IPS DF 4.7 (cell line): ENCODE measurements at regions not wholly inside any gene's neighbourhood (a gene's known extent, or its start where the extent isn't known, plus 50 kb on each side); places are given as distances from the start of the nearest gene placed in this dataset.
A peak's percentile ranks its signal among the peaks of the same experiment; 100 is the strongest.

Experiments used
- DNase-seq: peaks from one replicate; pipeline ENCODE4 v3.0.0-alpha.2; 2013; ENCODE audit warnings: low spot score; ENCODE audit errors: extremely low read depth

GRCh38 chr6:168968801-168969200 is 284.8 kb downstream of the THBS2 start:
- no peak for DNase-seq

GRCh38 chr6:168968228-168968627 is 285.4 kb downstream of the THBS2 start:
- no peak for DNase-seq

- no peak for DNase-seq
Observed at GRCh38 chr6:168967281-168967925, 286.2 kb downstream of the THBS2 start.

GRCh38 chr6:168964138-168964835 is 289.4 kb downstream of the THBS2 start:
- no peak for DNase-seq

- no peak for DNase-seq
Observed at GRCh38 chr6:168962886-168963285, 290.8 kb downstream of the THBS2 start.

- DNase-seq = no peak
Observed at GRCh38 chr6:168961264-168961656, 292.4 kb downstream of the THBS2 start.

- DNase-seq = no peak
Observed at GRCh38 chr6:168960551-168961263, 292.9 kb downstream of the THBS2 start.

GRCh38 chr6:168959696-168960095 is 293.9 kb downstream of the THBS2 start:
- DNase-seq = no peak

GRCh38 chr6:168956884-168957730 is 296.5 kb downstream of the THBS2 start:
- DNase-seq = peak; percentile 60

- no peak for DNase-seq
Observed at GRCh38 chr6:168956141-168956838, 297.4 kb downstream of the THBS2 start.

GRCh38 chr6:168953461-168953860 is 300.2 kb downstream of the THBS2 start:
- no peak for DNase-seq

- DNase-seq = no peak
Observed at GRCh38 chr6:168951217-168951616, 302.4 kb downstream of the THBS2 start.

GRCh38 chr6:168950858-168951214 is 302.8 kb downstream of the THBS2 start:
- DNase-seq = no peak

GRCh38 chr6:168949981-168950857 is 303.4 kb downstream of the THBS2 start:
- DNase-seq = no peak

- DNase-seq = no peak
Observed at GRCh38 chr6:168948990-168949531, 304.6 kb downstream of the THBS2 start.

GRCh38 chr6:168948002-168948401 is 305.6 kb downstream of the THBS2 start:
- DNase-seq = no peak

- DNase-seq = no peak
Observed at GRCh38 chr6:168943231-168943905, 310.3 kb downstream of the THBS2 start.

GRCh38 chr6:168942646-168943045 is 311.0 kb downstream of the THBS2 start:
- no peak for DNase-seq

- DNase-seq = no peak
Observed at GRCh38 chr6:168941036-168941435, 312.6 kb downstream of the THBS2 start.
